Tibial nerve (tissue), 4 donors: ENCODE measurements at regions not wholly inside any gene's neighbourhood (a gene's known extent, or its start where the extent isn't known, plus 50 kb on each side); places are given as distances from the start of the nearest gene placed in this dataset.

Source experiments
- CTCF ChIP-seq, 5 experiments: fragments of 200-600 bp in 3 of 5; fragments of 450-650 bp in 2 of 5; sonication (generic) in 3 of 5; IDR thresholded peaks; one replicate each; pipeline ENCODE4 v1.5.1; 2016 to 2019; ENCODE audit warnings: antibody characterized with exemption in 5 of 5, mild to moderate bottlenecking in 3 of 5, moderate library complexity in 2 of 5
- EP300 ChIP-seq, 2 donors: sonication (generic); formaldehyde crosslinking; IDR thresholded peaks; one replicate each; pipeline ENCODE4 v1.6.1; 2017; ENCODE audit warnings: antibody characterized with exemption in 2 of 2, mild to moderate bottlenecking in 1 of 2

- TF ChIP-seq CTCF (IDR thresholded peaks at IDR 0.05) = no peak
- TF ChIP-seq EP300 (IDR thresholded peaks at IDR 0.05) = no peak
Observed at GRCh38 chrX:36443007-36443406, 523.5 kb downstream of the CFAP47 start.
